ENCODE measurements at regions not wholly inside any gene's neighbourhood (a gene's known extent, or its start where the extent isn't known, plus 50 kb on each side); places are given as distances from the start of the nearest gene placed in this dataset.

GRCh38 chr2:65655000-65655399, 222.6 kb upstream of the SPRED2 start:
- TF ChIP-seq CTCF (IDR thresholded peaks at IDR 0.05 in 4 of 5, conservative IDR thresholded peaks at IDR 0.05 in 1 of 5) (no peak), POLR2A (IDR thresholded peaks at IDR 0.05) (no peak)
